ENCODE measurements at regions not wholly inside any gene's neighbourhood (a gene's known extent, or its start where the extent isn't known, plus 50 kb on each side); places are given as distances from the start of the nearest gene placed in this dataset.

GRCh38 chr6:22807818-22808217 lies 238.5 kb downstream of the HDGFL1 start:
- TF ChIP-seq EZH2phosphoT487 (IDR thresholded peaks at IDR 0.05; ENCODE audit: low read depth), result no peak
- TF ChIP-seq CTCF (IDR thresholded peaks at IDR 0.05; ENCODE audit: low read depth, low read length), result no peak
- no peak overlapping the region for H3K27ac ChIP-seq (ENCODE audit: low read length)
- no peaks in the 10 kb centered on the region for H3K9me3 ChIP-seq (ENCODE audit: insufficient read depth, low read length)
- H3K27me3 ChIP-seq (ENCODE audit: low read depth, low read length), result no peaks in the 10 kb centered on the region
- H3K4me3 ChIP-seq (ENCODE audit: low read length), result no peak overlapping the region
- H2AFZ ChIP-seq (ENCODE audit: low read depth, low read length), result no peak overlapping the region
- H3K9ac ChIP-seq (ENCODE audit: low read length), result no peak overlapping the region
- no peaks in the 10 kb centered on the region for H3K79me2 ChIP-seq (ENCODE audit: low read length)
- H4K20me1 ChIP-seq (ENCODE audit: insufficient read depth, low read length), result no peaks in the 10 kb centered on the region
- no peak overlapping the region for H3K4me2 ChIP-seq (ENCODE audit: low read length)
- no peaks in the 10 kb centered on the region for H3K36me3 ChIP-seq (replicated peaks; ENCODE audit: low read depth, low read length)
- no peaks in the 10 kb centered on the region for H3K4me1 ChIP-seq (ENCODE audit: low read length)

- no peaks in the 10 kb centered on the region for H3K36me3 ChIP-seq (replicated peaks; ENCODE audit: low read depth, low read length)
- no peaks in the 10 kb centered on the region for H3K27me3 ChIP-seq (ENCODE audit: low read depth, low read length)
- no peaks in the 10 kb centered on the region for H3K9me3 ChIP-seq (ENCODE audit: insufficient read depth, low read length)
- no peak overlapping the region for H3K4me2 ChIP-seq (ENCODE audit: low read length)
- no peak overlapping the region for H3K27ac ChIP-seq (ENCODE audit: low read length)
- H3K79me2 ChIP-seq (ENCODE audit: low read length), result no peaks in the 10 kb centered on the region
- TF ChIP-seq CTCF (IDR thresholded peaks at IDR 0.05; ENCODE audit: low read depth, low read length) (no peak), EZH2phosphoT487 (IDR thresholded peaks at IDR 0.05; ENCODE audit: low read depth) (no peak)
- no peaks in the 10 kb centered on the region for H4K20me1 ChIP-seq (ENCODE audit: insufficient read depth, low read length)
- no peak overlapping the region for H3K9ac ChIP-seq (ENCODE audit: low read length)
- H3K4me3 ChIP-seq (ENCODE audit: low read length), result no peak overlapping the region
- no peak overlapping the region for H2AFZ ChIP-seq (ENCODE audit: low read depth, low read length)
- H3K4me1 ChIP-seq (ENCODE audit: low read length), result no peaks in the 10 kb centered on the region
These were observed 239.1 kb downstream of the HDGFL1 start for GRCh38 chr6:22808466-22808865.

- no peaks in the 10 kb centered on the region for H4K20me1 ChIP-seq (ENCODE audit: insufficient read depth, low read length)
- no peaks in the 10 kb centered on the region for H3K79me2 ChIP-seq (ENCODE audit: low read length)
- no peaks in the 10 kb centered on the region for H3K27me3 ChIP-seq (ENCODE audit: low read depth, low read length)
- H2AFZ ChIP-seq (ENCODE audit: low read depth, low read length), result no peak overlapping the region
- H3K36me3 ChIP-seq (replicated peaks; ENCODE audit: low read depth, low read length), result no peaks in the 10 kb centered on the region
- H3K9ac ChIP-seq (ENCODE audit: low read length), result no peak overlapping the region
- H3K4me2 ChIP-seq (ENCODE audit: low read length), result no peak overlapping the region
- TF ChIP-seq EZH2phosphoT487 (IDR thresholded peaks at IDR 0.05; ENCODE audit: low read depth) (no peak), CTCF (IDR thresholded peaks at IDR 0.05; ENCODE audit: low read depth, low read length) (no peak)
- H3K4me1 ChIP-seq (ENCODE audit: low read length), result no peaks in the 10 kb centered on the region
- H3K4me3 ChIP-seq (ENCODE audit: low read length), result no peak overlapping the region
- no peaks in the 10 kb centered on the region for H3K9me3 ChIP-seq (ENCODE audit: insufficient read depth, low read length)
- no peak overlapping the region for H3K27ac ChIP-seq (ENCODE audit: low read length)
These were observed 240.0 kb downstream of the HDGFL1 start for GRCh38 chr6:22809370-22809769.

GRCh38 chr6:22819209-22819608 lies 249.8 kb downstream of the HDGFL1 start:
- H3K9me3 ChIP-seq (ENCODE audit: insufficient read depth, low read length), result no peaks in the 10 kb centered on the region
- H3K4me3 ChIP-seq (ENCODE audit: low read length), result no peak overlapping the region
- no peak overlapping the region for H3K27ac ChIP-seq (ENCODE audit: low read length)
- no peaks in the 10 kb centered on the region for H3K27me3 ChIP-seq (ENCODE audit: low read depth, low read length)
- H3K79me2 ChIP-seq (ENCODE audit: low read length), result no peaks in the 10 kb centered on the region
- TF ChIP-seq EZH2phosphoT487 (IDR thresholded peaks at IDR 0.05; ENCODE audit: low read depth), result no peak
- no peak for TF ChIP-seq CTCF (IDR thresholded peaks at IDR 0.05; ENCODE audit: low read depth, low read length)
- H3K36me3 ChIP-seq (replicated peaks; ENCODE audit: low read depth, low read length), result no peaks in the 10 kb centered on the region
- no peaks in the 10 kb centered on the region for H4K20me1 ChIP-seq (ENCODE audit: insufficient read depth, low read length)
- H2AFZ ChIP-seq (ENCODE audit: low read depth, low read length), result no peak overlapping the region
- H3K9ac ChIP-seq (ENCODE audit: low read length), result no peak overlapping the region
- 0 out of 2 replicates have a peak, but pooled peaks cover 2% of the 10 kb centered on the region for H3K4me1 ChIP-seq (ENCODE audit: low read length)
- H3K4me2 ChIP-seq (ENCODE audit: low read length), result no peak overlapping the region

Data from OCI-LY3 (cell line).